SH-SY5Y (cell line): ENCODE measurements at regions not wholly inside any gene's neighbourhood (a gene's known extent, or its start where the extent isn't known, plus 50 kb on each side); places are given as distances from the start of the nearest gene placed in this dataset.

Experiments used
- GATA2 ChIP-seq: IDR thresholded peaks from 2 replicates; pipeline ENCODE4 v1.6.1; 2011; ENCODE audit warnings: mild to moderate bottlenecking, low read depth, low read length
- GATA3 ChIP-seq: IDR thresholded peaks from 2 replicates; pipeline ENCODE4 v1.6.1; 2011; ENCODE audit warnings: low read depth, mild to moderate bottlenecking, low read length, moderate library complexity

DNA sequence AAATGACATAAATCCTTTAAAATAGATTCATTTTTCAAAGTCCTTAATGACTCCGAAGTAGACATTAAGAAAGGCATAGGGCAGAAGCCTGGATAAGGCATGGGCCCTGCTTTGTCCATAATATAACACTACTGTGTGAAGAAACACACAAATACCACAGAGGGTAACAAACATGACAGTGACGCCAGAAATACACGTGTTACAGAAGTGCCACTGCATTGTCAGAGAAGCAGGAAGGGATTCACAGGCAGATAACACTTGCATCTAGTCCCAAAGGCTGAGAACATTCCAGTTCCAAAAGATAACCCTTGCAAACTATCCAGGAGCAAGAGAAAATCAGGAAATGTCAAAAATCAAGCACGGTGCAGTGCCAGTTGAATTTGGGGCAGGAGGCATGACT lies 633.2 kb downstream of the LIG4 start:
- no peak for TF ChIP-seq GATA3
- TF ChIP-seq GATA2 = no peak

GRCh38 chr13:107580741-107581412 lies 634.5 kb downstream of the LIG4 start:
- no peak for TF ChIP-seq GATA2
- TF ChIP-seq GATA3 = no peak

GRCh38 chr13:107576430-107576829 lies 638.9 kb downstream of the LIG4 start:
- TF ChIP-seq GATA3 (no peak), GATA2 (no peak)

DNA sequence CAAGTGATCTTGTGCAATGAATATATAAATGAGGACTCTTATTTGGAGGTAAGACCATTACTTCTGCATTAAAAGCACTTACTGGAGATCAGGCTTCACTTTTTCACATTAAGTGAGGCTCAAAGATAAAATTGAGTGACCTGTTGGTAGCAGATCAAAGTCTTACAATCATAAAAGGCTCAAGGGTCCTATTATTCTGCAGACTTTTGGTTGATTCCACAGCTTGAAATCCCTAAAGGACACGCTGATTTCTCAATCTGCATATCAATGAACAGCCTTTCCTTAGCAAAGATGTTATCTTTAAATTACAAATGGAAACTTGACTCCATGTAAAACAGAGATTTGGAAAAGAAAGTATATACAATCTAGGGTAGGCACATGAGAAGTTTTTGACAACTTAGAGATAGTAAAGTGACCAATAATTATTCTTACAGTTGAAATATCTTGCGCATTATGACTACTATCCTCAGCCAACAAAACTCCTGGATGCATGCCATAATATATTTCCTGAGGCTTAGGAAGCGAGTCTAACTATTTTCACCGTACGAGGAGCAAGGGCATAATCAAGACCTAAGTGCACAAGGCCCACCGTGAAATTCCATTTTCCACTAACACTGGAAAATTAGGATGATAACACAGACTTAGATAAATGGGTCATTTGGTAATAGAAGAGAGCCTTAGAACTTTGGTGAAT lies 640.7 kb downstream of the LIG4 start:
- no peak for TF ChIP-seq GATA2
- TF ChIP-seq GATA3 = no peak

GRCh38 chr13:107573184-107573583 lies 642.2 kb downstream of the LIG4 start:
- TF ChIP-seq GATA2 (no peak), GATA3 (no peak)

DNA sequence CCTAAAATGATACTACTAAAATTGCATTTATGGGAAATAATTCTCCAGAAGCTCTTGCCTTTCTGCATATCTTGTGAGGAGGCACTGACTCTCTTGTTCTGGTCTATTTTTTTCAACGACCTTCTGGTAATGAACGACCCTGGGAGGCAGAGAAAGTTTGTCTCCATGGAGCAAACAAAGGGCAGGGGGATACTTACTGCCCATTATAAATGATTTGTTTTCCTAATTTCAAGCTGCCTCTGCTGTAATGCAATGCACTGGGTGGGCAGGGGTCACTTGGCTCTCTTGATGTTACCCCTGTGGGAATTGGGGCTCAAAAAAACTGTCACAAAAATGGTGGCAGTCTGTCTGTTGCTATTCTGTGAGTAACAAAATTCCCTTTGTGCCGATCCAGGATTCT lies 643.2 kb downstream of the LIG4 start:
- TF ChIP-seq GATA3 (no peak), GATA2 (no peak)

DNA sequence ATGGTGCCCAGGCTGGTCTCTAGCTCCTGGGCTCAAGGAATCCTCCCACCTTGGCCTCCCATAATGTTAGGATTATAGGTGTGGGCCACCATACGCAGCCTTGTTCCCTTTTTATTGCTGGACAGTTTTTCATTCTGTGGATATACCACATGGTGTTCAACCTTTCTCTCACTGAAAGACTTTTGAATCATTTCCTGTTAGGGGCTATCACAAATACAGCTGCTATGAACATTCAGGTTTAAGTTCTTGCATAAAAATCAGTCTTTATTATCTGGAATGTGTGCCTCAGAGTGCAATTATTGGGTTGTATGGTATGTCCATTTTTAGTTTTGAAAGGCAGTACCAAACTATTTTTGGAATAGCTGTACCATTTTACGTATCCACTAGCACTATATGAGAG lies 647.2 kb downstream of the LIG4 start:
- TF ChIP-seq GATA3 (no peak), GATA2 (no peak)

DNA sequence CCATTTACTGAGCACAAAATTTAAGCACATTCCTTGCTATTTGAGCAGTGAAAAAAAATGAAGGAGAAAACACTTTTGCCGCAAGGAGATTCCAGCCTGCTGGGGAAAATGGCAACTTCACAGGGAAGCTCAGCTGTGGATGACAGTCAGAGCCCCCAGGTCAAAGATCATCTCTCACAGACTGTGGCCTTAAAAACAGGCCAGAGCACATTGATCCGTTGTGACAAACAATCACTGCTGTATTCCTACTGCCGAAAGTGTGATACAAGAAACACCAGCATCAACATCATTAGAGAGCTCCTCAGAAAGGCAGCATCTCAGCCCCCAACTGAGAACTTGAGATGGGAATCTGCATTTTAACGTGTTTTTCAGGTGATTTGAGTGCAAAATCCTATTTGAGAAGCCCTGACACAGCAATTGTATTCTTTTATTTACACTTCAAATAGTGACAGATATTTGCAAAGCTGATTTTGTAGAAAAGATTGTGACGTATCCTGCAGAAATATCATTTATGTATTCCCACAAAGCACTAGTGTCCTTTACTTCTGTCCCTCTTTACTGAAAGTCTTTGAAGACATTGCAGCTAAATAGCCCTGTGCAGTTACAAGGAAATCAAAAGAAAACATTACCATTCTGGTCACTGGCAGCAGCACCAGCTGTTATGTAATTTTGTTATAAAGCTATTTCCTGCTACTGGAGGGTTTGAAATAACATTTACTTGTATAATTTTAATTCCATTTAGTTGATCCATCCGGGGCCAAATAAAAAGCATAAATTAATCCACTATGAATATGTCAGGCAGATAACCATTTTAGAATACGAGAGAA lies 652.0 kb downstream of the LIG4 start:
- TF ChIP-seq GATA2 (no peak), GATA3 (no peak)

DNA sequence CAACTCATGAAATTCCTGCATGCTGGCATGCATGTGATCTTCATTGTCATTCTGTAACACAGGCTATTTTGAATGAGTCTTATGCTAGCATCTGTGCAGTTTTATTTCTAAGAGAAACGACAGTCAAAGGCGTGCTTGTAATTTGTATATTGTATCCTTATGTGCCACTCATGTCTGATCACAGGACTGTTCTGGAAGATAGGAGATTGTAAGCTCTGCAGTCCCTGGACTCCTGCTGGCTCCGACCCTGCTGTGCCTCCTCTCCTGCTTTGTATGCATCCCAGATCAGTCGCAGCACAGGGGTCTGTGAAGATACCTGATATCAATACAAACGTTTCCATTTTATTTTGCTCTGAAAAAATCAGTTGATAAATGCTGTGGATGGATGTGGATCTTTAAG lies 653.1 kb downstream of the LIG4 start:
- TF ChIP-seq GATA2 (peak; percentile 32), GATA3 (no peak)

- TF ChIP-seq GATA2 (no peak), GATA3 (no peak)
These were observed 660.9 kb downstream of the LIG4 start for GRCh38 chr13:107554460-107554859.

- TF ChIP-seq GATA3 (no peak), GATA2 (no peak)
These were observed 661.5 kb downstream of the LIG4 start for GRCh38 chr13:107553838-107554237.

- TF ChIP-seq GATA2 (no peak), GATA3 (no peak)
These were observed 663.8 kb downstream of the LIG4 start for GRCh38 chr13:107551521-107551920.

DNA sequence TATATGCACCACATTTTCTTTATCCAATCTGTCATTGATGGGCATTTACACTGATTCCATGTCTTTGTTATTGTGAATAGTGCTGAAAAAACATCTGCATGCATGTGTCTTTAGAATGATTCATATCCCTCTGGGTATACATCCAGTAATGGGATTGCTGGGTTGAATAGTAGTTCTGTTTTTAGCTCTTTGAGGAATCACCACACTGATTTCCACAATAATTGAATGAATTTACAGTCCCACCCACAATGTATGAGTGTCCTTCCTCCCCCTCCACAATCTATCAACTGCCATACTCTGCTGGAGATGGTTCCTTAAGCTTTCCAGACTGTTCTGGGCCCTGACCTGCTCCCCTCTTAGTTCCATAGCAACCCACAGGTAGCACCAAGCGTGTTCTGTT lies 667.0 kb downstream of the LIG4 start:
- TF ChIP-seq GATA3 (no peak), GATA2 (no peak)

- TF ChIP-seq GATA2 (no peak), GATA3 (no peak)
These were observed 669.3 kb downstream of the LIG4 start for GRCh38 chr13:107545946-107546502.
